CD8-positive, alpha-beta memory T cell (primary cell): ENCODE measurements at regions not wholly inside any gene's neighbourhood (a gene's known extent, or its start where the extent isn't known, plus 50 kb on each side); places are given as distances from the start of the nearest gene placed in this dataset.

Source experiments
- CTCF ChIA-PET: fragments of 350-600 bp; sonication (Branson Sonifier 250); formaldehyde crosslinking; loops from one replicate; lab custom pipeline; 2021; ENCODE audit warnings: antibody characterized with exemption; lab: Charles Lee
- POLR2A ChIA-PET: fragments of 350-600 bp; sonication (Branson Sonifier 250); formaldehyde crosslinking; loops from one replicate; lab custom pipeline; 2021; ENCODE audit warnings: antibody characterized with exemption; lab: Charles Lee
- DNase-seq, 5 donors: peaks; one replicate each; pipeline versions ENCODE4 v3.0.0 to v3.0.0-alpha.2; 2020 to 2022; ENCODE audit warnings: mixed read lengths in 1 of 5
- H3K27ac ChIP-seq: one replicate; pipeline ENCODE4 v1.7.0; 2013; ENCODE audit warnings: low read depth, mild to moderate bottlenecking, low read length, moderate library complexity
- H3K27me3 ChIP-seq: 2 replicates; pipeline ENCODE4 v1.7.0; 2013; ENCODE audit warnings: low read length, mild to moderate bottlenecking; ENCODE audit not compliant: insufficient read depth, poor library complexity, severe bottlenecking
- H3K36me3 ChIP-seq: 2 replicates; pipeline ENCODE4 v1.7.0; 2013; ENCODE audit warnings: mild to moderate bottlenecking, low read length, moderate library complexity; ENCODE audit not compliant: insufficient read depth
- H3K4me1 ChIP-seq: 2 replicates; pipeline ENCODE4 v1.7.0; 2013; ENCODE audit warnings: mild to moderate bottlenecking, low read length, moderate library complexity; ENCODE audit not compliant: insufficient read depth
- H3K4me3 ChIP-seq: 2 replicates; pipeline ENCODE4 v1.7.0; 2013; ENCODE audit warnings: mild to moderate bottlenecking, low read length
- H3K9me3 ChIP-seq: 2 replicates; pipeline ENCODE4 v1.7.0; 2013; ENCODE audit warnings: mild to moderate bottlenecking, low read length
- H3K27ac Mint-ChIP-seq, 8 donors: one replicate each; pipeline ENCODE4 v1.8.0; 2020 to 2021; ENCODE audit warnings: mixed read lengths in 8 of 8, mild to moderate bottlenecking in 6 of 8, inconsistent platforms in 3 of 8, moderate library complexity in 3 of 8
- H3K27me3 Mint-ChIP-seq, 2 donors: one replicate each; pipeline ENCODE4 v1.8.0; 2020 to 2021; ENCODE audit warnings: mixed read lengths in 2 of 2, mild to moderate bottlenecking in 1 of 2, moderate library complexity in 1 of 2
- H3K36me3 Mint-ChIP-seq, 3 donors: one replicate each; pipeline ENCODE4 v1.8.0; 2020 to 2021; ENCODE audit warnings: mixed read lengths in 3 of 3, inconsistent platforms in 1 of 3, mild to moderate bottlenecking in 1 of 3
- H3K4me1 Mint-ChIP-seq, 3 donors: one replicate each; pipeline ENCODE4 v1.8.0; 2020 to 2021; ENCODE audit warnings: mixed read lengths in 3 of 3, inconsistent platforms in 1 of 3, mild to moderate bottlenecking in 1 of 3
- H3K4me3 Mint-ChIP-seq, 7 donors: one replicate each; pipeline ENCODE4 v1.8.0; 2020 to 2021; ENCODE audit warnings: mixed read lengths in 7 of 7, mild to moderate bottlenecking in 6 of 7, moderate library complexity in 4 of 7, inconsistent platforms in 2 of 7
- H3K9me3 Mint-ChIP-seq, 5 donors: one replicate each; pipeline ENCODE4 v1.8.0; 2020 to 2022; ENCODE audit warnings: mixed read lengths in 5 of 5, mild to moderate bottlenecking in 3 of 5, moderate library complexity in 2 of 5, inconsistent platforms in 1 of 5

DNA sequence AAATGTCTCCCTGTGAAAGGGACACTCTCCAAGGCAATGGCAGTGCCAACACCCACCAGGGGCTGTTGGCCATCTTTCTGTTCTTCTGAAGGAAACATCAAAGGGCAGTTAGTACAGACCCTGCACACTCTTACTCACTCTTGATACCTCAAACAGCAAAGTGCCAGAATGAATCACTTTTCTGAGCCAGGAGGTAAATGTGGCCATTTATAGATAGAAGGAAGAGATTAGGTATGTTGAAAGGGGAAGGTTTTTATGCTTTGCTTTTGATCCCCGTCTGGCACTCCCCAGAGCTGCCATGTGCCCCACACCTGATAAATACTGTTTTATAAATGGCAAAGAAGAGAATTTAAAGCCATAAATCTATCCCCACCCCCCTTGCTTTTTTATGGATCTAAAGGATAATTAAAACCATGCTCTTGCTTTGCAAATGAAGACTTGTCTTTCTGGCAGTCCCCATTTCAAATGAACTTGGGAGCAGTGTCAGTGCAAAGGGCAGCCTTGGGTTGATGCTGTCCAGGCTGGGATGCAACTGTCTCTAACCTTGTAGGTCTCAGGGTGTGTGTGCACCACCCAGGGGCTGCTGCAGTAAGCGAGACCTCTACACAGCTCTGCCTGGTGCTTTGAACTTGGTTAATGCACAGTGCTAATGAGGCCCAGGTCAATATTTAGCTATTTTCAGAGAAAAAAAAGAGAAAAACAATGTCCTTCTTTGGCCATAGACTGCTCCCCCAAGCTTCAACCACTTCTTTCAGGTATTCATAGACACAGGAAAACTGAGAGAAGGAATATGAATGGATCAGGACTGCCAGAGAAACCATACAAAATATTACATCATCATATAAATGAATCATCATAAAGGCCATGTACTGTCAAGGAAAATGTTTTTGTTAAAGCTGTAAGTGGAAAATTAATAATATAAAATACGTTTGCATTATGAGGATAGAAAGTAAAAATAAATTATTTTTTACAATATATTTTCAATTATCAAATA, 207.5 kb downstream of the ETS1 start:
- POLR2A ChIA-PET: interaction anchor here (0.5 to 1.0 kb wide), 2 partner anchors 14 to 21 kb away, joined by 3 read pairs; no protein-coding TSS in a partner anchor

DNA sequence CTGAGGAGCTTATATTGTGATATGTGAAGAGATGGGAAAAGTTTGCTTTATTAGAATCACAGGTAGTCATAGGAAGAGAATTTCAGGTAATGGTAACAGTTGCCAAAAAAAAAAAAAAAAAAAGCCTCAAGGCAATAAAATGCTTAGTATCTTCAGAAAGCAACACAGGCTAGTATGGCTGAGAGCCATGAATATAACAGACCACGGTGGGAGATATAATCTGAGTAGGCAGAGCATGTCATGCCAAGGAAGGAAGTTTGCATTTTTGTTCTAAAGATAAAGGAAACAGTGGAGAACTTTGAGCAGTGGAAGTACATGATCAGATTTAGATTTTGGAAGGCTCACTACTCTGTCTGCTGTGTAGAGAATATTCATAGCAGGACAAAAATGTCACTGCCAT, 211.4 kb downstream of the ETS1 start:
- CTCF ChIA-PET: interaction anchor here (1.2 kb wide), 1 partner anchor 53 kb away, joined by 3 read pairs; no protein-coding TSS in a partner anchor
- H3K4me1 Mint-ChIP-seq: peaks cover 30 to 51% (median 43%) of the 10 kb centered on the region in 3 donors

More for the DNA sequence above, 207.5 kb downstream of the ETS1 start:
- no peak overlapping the region for H3K27ac ChIP-seq
- H3K9me3 ChIP-seq: peaks cover 7% of the 10 kb centered on the region
- Mint-ChIP-seq H3K27me3 (no peaks in the 10 kb centered on the region), H3K4me1 (peaks cover 27 to 44% (median 43%) of the 10 kb centered on the region in 3 donors), H3K36me3 (peaks cover 0 to 25% (median 0%) of the 10 kb centered on the region in 3 donors), H3K9me3 (peaks cover 4 to 14% (median 9%) of the 10 kb centered on the region in 5 donors), H3K27ac (peak overlapping the region in 7 of 8 donors; percentile 48 to 88 (median 78)), H3K4me3 (peak overlapping the region in 1 of 7 donors; percentile 6)
- no peaks in the 10 kb centered on the region for H3K27me3 ChIP-seq
- CTCF ChIA-PET: interaction anchor here (0.9 kb wide), 1 partner anchor 12 kb away, joined by 3 read pairs; no protein-coding TSS in a partner anchor
- H3K36me3 ChIP-seq: no peaks in the 10 kb centered on the region
- no peak overlapping the region for H3K4me3 ChIP-seq
- peak in 3 of 5 donors; percentile 9 to 49 (median 10) for DNase-seq
- H3K4me1 ChIP-seq: peaks cover 16% of the 10 kb centered on the region

DNA sequence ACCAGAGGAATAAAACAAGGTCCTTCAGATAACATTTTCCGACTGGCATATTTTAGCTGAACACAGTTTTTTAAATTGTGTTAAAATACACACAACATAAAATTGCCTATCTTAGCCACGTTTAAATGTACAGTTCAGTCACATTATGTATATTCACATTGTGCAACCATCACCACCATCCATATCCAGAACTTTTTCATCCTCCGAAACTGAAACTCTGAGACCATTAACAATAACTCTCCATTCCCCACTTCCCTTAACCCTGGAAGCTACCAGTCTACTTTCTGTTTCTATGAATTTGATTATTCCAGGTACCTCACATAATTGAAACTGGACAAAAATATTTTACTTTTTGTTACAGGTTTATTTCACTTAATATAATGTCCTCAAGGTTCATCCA, 213.3 kb downstream of the ETS1 start:
- Mint-ChIP-seq H3K4me1 (peaks cover 20 to 42% (median 24%) of the 10 kb centered on the region in 3 donors), H3K27ac (no peak overlapping the region), H3K4me3 (no peak overlapping the region), H3K9me3 (peaks cover 2 to 9% (median 4%) of the 10 kb centered on the region in 5 donors), H3K36me3 (peaks cover 0 to 10% (median 0%) of the 10 kb centered on the region in 3 donors), H3K27me3 (no peaks in the 10 kb centered on the region)
- no peaks in the 10 kb centered on the region for H3K27me3 ChIP-seq
- no peaks in the 10 kb centered on the region for H3K9me3 ChIP-seq
- DNase-seq: no peak
- no peak overlapping the region for H3K4me3 ChIP-seq
- no peaks in the 10 kb centered on the region for H3K36me3 ChIP-seq
- CTCF ChIA-PET: no interaction called here
- POLR2A ChIA-PET: no interaction called here
- H3K4me1 ChIP-seq: peaks cover 6% of the 10 kb centered on the region
- no peak overlapping the region for H3K27ac ChIP-seq

More for the DNA sequence above, 211.4 kb downstream of the ETS1 start:
- no peak overlapping the region for H3K27ac ChIP-seq
- DNase-seq: peak in 1 of 5 donors; percentile 11
- Mint-ChIP-seq H3K27ac (peak overlapping the region in 5 of 8 donors; percentile 4 to 84 (median 44)), H3K36me3 (peaks cover 0 to 15% (median 0%) of the 10 kb centered on the region in 3 donors), H3K27me3 (no peaks in the 10 kb centered on the region), H3K9me3 (peaks cover 2 to 11% (median 5%) of the 10 kb centered on the region in 5 donors), H3K4me3 (no peak overlapping the region)
- no peaks in the 10 kb centered on the region for H3K27me3 ChIP-seq
- no peaks in the 10 kb centered on the region for H3K36me3 ChIP-seq
- no peak overlapping the region for H3K4me3 ChIP-seq
- POLR2A ChIA-PET: interaction anchor here (0.8 kb wide), 1 partner anchor 15 kb away, joined by 3 read pairs; no protein-coding TSS in a partner anchor
- peaks cover 16% of the 10 kb centered on the region for H3K4me1 ChIP-seq
- no peaks in the 10 kb centered on the region for H3K9me3 ChIP-seq

DNA sequence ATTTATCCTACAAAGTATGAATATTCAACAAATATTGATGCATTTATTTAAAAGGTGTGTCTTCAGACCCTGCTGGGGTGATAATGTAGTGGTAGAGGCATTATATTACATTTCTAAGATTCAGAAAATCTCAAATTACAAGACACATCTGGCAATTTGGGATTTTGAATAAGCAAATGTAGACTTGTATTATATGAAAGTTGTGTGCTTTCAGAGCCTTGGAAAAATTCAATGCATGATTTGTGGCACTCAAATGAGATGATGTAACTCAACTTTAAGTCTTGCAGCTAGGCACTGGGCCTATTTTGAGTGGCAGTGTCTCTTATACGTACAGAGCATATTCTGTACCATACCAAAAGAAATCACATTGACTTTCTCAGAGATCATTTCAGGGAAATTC, 214.4 kb downstream of the ETS1 start:
- Histone ChIP-seq H3K36me3 (no peaks in the 10 kb centered on the region), H3K27ac (no peak overlapping the region), H3K9me3 (no peaks in the 10 kb centered on the region), H3K4me1 (peaks cover 6% of the 10 kb centered on the region), H3K4me3 (no peak overlapping the region), H3K27me3 (no peaks in the 10 kb centered on the region)
- Mint-ChIP-seq H3K4me1 (peaks cover 20 to 41% (median 20%) of the 10 kb centered on the region in 3 donors), H3K9me3 (peaks cover 0 to 4% (median 2%) of the 10 kb centered on the region in 5 donors), H3K27me3 (no peaks in the 10 kb centered on the region), H3K36me3 (peaks cover 0 to 4% (median 0%) of the 10 kb centered on the region in 3 donors), H3K27ac (no peak overlapping the region), H3K4me3 (no peak overlapping the region)
- ChIA-PET CTCF (no interaction called here), POLR2A (no interaction called here)
- no peak for DNase-seq

DNA sequence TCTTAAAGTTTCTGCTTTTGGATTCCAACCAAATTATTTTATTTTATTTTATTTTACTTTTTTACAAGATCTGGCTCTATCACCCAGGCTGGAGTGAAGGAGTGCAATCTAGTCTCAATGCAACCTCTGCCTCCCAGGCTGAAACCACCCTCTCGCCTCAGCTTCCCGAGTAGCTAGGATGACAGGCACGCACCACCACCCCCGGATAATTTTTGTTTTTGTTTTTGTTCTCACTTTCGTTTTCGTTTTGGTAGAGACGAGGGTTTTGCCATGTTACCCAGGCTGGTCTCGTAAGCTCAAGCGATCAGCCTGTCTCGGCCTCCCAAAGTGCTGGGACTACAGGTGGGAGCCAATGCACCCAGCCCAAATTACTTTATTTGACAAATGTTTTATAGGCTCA, 219.8 kb downstream of the ETS1 start:
- Mint-ChIP-seq H3K36me3 (no peaks in the 10 kb centered on the region), H3K4me1 (peaks cover 6 to 23% (median 14%) of the 10 kb centered on the region in 3 donors), H3K27me3 (no peaks in the 10 kb centered on the region), H3K4me3 (peak overlapping the region; percentile 20 to 88 (median 74)), H3K27ac (peak overlapping the region; percentile 44 to 96 (median 83)), H3K9me3 (no peaks in the 10 kb centered on the region)
- ChIA-PET POLR2A (no interaction called here), CTCF (interaction anchor here (1.0 to 1.4 kb wide), 4 partner anchors 12 to 109 kb away, joined by 3 to 5 read pairs (median 3); no protein-coding TSS in a partner anchor)
- peak in 3 of 5 donors; percentile 28 to 64 (median 32) for DNase-seq
- H3K27me3 ChIP-seq: no peaks in the 10 kb centered on the region
- H3K36me3 ChIP-seq: no peaks in the 10 kb centered on the region
- no peak overlapping the region for H3K4me3 ChIP-seq
- H3K27ac ChIP-seq: no peak overlapping the region
- H3K4me1 ChIP-seq: no peaks in the 10 kb centered on the region
- H3K9me3 ChIP-seq: no peaks in the 10 kb centered on the region

DNA sequence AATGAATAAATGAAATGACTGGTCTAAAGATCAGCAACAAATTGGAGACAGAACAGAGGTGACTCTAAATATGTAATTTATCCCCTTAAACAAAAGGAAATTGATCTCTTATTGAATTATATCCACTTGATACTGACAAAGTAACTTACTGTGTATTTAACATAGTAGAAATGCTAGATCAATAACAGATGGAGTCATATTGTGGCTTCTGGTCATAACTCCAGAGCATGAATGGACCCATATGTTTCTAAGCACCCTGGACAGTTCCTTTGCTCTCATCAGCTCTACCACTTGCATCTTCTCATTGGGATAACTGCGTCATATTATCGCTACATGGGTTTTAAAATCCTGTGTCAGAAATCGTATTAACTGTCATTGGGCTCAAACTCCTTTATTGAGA, 222.3 kb downstream of the ETS1 start:
- Mint-ChIP-seq H3K4me1 (peaks cover 8 to 30% (median 28%) of the 10 kb centered on the region in 3 donors), H3K27ac (no peak overlapping the region), H3K4me3 (no peak overlapping the region), H3K36me3 (no peaks in the 10 kb centered on the region), H3K9me3 (no peaks in the 10 kb centered on the region), H3K27me3 (no peaks in the 10 kb centered on the region)
- DNase-seq: peak in 1 of 5 donors; percentile 29
- H3K27ac ChIP-seq: no peak overlapping the region
- H3K4me3 ChIP-seq: no peak overlapping the region
- ChIA-PET POLR2A (no interaction called here), CTCF (no interaction called here)
- no peaks in the 10 kb centered on the region for H3K27me3 ChIP-seq
- no peaks in the 10 kb centered on the region for H3K4me1 ChIP-seq
- H3K9me3 ChIP-seq: no peaks in the 10 kb centered on the region
- no peaks in the 10 kb centered on the region for H3K36me3 ChIP-seq

DNA sequence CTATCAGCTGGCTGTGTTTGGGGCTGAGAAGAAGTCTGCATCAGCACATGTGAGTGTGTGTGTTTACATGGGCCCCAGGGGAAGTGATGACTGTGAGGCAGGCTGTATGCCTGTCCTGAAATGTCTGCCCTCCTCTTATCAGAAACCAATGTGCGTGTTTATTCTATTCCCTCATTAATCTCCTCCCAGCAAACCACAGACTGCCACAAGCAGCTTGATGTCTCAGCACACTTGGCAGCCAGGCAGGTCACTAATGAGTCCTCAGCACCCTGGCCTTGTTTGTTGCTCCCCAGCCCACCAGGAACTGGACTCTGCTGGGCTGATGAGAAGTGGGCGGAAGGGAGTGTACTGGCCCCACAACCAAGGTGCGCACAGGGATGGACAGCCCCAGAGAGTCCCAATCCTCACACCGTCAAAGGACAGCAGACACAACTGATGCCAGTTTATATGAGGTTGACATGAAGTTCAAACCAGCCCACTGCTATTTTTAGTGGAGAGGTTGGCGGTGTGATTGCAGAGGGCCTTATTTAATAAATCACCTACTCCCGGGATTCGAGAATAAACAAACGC, 225.8 kb downstream of the ETS1 start:
- no peaks in the 10 kb centered on the region for H3K27me3 ChIP-seq
- Mint-ChIP-seq H3K9me3 (no peaks in the 10 kb centered on the region), H3K36me3 (no peaks in the 10 kb centered on the region), H3K4me3 (no peak overlapping the region), H3K4me1 (peaks cover 8 to 28% (median 22%) of the 10 kb centered on the region in 3 donors), H3K27ac (peak overlapping the region in 6 of 8 donors; percentile 12 to 78 (median 46)), H3K27me3 (no peaks in the 10 kb centered on the region)
- H3K4me1 ChIP-seq: no peaks in the 10 kb centered on the region
- H3K9me3 ChIP-seq: no peaks in the 10 kb centered on the region
- H3K27ac ChIP-seq: no peak overlapping the region
- CTCF ChIA-PET: interaction anchor here (1.2 kb wide), 1 partner anchor 63 kb away, joined by 3 read pairs; no protein-coding TSS in a partner anchor
- no peaks in the 10 kb centered on the region for H3K36me3 ChIP-seq
- no peak overlapping the region for H3K4me3 ChIP-seq
- POLR2A ChIA-PET: interaction anchor here (0.6 to 0.7 kb wide), 3 partner anchors 9 to 17 kb away, joined by 3 read pairs; no protein-coding TSS in a partner anchor
- DNase-seq: no peak
